ENCODE measurements at regions not wholly inside any gene's neighbourhood (a gene's known extent, or its start where the extent isn't known, plus 50 kb on each side); places are given as distances from the start of the nearest gene placed in this dataset.

DNA sequence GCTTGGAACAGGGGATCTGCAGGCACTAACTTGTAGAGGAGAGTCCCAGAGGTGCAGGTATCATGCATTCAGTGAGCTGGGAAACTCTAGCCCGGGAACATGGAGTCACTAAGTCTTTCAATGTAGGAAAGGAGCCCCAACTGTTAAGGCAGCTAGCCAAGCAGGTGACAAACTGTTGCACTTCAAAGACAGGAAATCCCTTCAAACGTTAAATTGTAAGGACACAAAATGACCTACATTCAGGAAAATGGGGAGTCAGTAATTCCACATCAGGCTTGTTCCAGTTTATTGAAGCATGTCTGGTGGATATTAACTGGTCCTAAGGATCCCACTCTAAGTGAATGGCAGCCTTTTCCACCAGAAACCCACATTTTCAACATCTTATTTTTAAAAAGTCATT is 364.5 kb downstream of the MTX2 start:
- TF ChIP-seq, protein P1, sequence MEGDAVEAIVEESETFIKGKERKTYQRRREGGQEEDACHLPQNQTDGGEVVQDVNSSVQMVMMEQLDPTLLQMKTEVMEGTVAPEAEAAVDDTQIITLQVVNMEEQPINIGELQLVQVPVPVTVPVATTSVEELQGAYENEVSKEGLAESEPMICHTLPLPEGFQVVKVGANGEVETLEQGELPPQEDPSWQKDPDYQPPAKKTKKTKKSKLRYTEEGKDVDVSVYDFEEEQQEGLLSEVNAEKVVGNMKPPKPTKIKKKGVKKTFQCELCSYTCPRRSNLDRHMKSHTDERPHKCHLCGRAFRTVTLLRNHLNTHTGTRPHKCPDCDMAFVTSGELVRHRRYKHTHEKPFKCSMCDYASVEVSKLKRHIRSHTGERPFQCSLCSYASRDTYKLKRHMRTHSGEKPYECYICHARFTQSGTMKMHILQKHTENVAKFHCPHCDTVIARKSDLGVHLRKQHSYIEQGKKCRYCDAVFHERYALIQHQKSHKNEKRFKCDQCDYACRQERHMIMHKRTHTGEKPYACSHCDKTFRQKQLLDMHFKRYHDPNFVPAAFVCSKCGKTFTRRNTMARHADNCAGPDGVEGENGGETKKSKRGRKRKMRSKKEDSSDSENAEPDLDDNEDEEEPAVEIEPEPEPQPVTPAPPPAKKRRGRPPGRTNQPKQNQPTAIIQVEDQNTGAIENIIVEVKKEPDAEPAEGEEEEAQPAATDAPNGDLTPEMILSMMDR (conservative IDR thresholded peaks at IDR 0.05 in 1 of 2, IDR thresholded peaks at IDR 0.05 in 1 of 2; ENCODE audit: extremely low read depth in 1 of 2, insufficient read depth in 1 of 2, low read depth in 1 of 2, low read length in 2 of 2) = no peak
- no peak for TF ChIP-seq EZH2 (IDR thresholded peaks at IDR 0.05; ENCODE audit: borderline replicate concordance, low read length)
